ENCODE measurements at regions not wholly inside any gene's neighbourhood (a gene's known extent, or its start where the extent isn't known, plus 50 kb on each side); places are given as distances from the start of the nearest gene placed in this dataset.

DNA sequence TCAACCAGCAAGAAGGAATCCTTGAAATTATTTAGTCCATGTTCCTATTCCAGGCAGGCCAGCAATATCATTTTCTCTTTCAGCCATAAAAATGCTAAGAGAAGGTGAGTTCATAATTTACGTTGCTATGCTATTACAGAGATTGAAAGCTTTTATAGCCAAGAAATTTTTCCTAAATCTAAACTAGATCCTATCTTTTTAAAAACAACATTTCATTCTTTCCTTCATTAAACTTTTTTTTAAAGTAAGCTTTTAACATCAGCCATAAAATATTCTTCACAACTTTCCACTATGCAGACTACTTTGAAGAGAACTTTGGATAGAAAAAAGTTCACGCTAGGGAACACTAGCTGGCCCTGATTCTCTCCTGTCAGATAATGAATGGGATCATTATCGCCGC is 159.8 kb downstream of the RPS12 start:
- DNase-seq (ENCODE audit: low spot score): no peak

DNA sequence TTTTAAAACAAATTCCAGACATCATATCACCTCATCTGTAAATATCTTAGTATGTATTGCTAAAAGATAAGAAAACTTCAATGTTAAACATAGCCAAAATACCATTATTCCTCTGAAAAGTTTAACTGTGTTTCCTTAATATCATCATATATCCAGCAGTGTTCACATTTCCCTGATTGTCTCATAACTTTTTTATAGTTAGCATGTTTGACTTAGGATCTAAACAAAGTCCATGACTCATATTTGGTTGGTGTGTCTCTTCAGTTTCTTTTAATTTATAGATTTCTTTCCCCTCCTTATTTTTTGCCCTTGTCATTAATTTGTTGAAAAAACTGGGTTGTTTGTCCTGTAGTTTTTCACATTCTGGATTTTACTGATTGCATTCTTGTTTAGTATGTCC is 163.0 kb downstream of the RPS12 start:
- no peak for DNase-seq (ENCODE audit: low spot score)

DNA sequence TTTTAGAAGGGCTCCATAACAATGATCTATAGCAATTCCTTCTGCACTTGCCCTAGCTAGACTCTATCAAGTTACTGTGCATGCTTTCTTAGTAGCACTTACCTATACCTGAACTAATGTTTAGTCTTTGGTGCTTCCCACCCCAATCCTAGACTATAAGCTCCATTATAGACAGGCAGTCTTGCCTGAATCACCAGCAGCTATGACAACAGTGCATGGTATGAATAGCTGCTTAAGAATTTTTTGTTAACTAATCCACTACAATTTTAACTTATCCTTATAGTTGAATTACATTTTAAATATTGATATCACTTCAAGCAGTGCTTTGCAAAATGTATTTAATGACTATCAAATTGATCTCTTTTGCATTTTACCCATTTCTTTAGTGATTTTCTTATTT is 164.3 kb downstream of the RPS12 start:
- DNase-seq (ENCODE audit: low spot score): no peak

DNA sequence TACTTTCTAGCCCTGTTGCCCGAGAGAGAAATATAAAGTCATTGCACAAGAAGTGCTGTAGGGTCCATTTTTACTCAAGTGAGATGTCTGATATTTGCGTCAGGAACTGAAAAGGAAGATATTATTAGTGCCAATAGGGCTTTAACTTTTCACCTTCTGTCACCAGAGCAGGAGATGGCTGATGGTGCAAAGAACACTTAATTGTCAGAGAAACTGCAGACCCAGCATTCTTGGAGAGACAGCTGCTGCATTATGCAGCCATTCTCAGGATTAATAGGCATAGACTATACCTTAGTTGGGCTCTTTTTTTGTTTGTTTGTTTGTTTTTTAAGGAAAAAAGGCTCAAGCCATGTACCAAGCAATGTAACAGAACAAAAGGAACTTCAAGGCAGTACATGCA is 179.4 kb downstream of the RPS12 start:
- DNase-seq (ENCODE audit: low spot score): no peak

DNA sequence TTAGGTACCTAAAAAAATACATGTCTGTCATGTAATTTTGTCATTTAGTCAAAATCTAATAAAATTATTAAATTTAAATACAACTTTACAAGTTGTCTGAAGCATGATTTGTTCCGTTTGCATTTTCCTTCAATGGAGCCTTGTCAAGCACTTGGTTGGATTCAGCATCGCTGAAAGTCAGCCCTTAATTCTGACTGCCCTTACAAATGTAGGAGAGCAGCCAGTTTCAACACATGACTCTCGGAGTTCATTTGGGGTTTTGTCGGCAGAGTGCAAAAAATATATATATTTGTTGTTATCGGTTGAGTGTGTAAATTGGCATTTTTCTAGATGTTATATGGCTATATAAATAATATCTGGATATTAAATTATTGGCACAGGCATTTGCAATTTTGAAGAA is 180.6 kb downstream of the RPS12 start:
- no peak for DNase-seq (ENCODE audit: low spot score)

DNA sequence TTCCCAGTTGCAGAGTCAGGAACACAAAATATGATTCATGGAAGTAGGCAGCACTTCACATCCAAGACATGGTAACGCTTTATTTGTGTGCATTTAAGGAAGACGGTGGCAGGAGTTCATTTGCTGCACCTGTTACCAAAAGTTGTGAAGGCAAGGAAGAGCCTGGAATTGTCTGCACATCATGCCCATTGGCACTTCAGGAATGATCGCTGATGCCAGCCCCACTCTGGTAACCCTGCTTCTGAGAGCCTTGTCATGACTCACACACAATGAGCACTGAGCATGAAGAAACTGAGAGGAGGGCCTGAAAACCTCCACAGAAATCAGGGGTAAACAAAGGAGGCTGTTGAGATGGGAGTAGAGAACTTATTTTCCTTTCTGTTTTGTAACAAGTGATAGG is 181.1 kb downstream of the RPS12 start:
- no peak for DNase-seq (ENCODE audit: low spot score)

DNA sequence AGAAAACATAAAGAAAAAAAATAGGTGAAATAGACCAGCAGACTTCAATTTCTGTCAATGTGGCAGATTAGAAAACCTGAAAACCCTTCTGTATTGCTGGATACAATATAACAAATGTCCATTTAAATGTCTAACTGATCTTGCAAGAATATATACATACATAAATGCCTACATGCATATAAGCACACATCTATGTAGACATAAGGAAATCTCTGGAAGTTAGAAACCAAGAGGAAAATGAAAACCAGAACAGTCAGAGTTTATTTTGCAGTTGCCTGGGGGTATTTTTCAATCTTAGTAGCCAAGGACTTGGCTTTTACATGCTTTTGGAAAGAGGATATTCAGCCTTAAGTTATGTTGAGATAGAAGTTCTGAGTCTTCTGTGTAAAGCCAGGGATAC is 184.0 kb downstream of the RPS12 start:
- no peak for DNase-seq (ENCODE audit: low spot score)

DNA sequence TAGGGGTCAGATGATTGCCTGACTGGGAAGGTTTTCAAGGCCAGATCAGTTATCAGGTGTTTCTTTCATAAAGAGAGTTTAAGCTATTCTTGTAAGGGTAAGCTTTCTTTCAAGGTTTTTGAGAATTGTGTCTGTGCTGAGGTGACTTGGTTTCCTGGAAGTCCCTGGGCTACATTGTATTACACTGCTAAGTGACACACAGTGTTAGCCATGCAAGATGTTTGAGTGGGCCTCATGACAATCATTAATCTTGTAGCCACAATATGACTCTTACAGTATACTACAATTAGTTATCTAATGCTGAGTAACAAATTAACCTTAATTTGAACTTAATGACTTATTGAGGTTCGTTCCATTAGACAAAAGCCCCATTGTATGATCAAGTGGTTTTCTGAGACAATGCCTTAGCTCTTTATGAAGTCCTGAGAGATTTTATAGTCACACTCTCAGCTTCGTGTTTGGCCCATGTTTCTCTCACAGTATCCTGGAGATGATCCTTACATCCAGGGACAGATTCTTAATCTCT is 186.7 kb downstream of the RPS12 start:
- no peak for DNase-seq (ENCODE audit: low spot score)

DNA sequence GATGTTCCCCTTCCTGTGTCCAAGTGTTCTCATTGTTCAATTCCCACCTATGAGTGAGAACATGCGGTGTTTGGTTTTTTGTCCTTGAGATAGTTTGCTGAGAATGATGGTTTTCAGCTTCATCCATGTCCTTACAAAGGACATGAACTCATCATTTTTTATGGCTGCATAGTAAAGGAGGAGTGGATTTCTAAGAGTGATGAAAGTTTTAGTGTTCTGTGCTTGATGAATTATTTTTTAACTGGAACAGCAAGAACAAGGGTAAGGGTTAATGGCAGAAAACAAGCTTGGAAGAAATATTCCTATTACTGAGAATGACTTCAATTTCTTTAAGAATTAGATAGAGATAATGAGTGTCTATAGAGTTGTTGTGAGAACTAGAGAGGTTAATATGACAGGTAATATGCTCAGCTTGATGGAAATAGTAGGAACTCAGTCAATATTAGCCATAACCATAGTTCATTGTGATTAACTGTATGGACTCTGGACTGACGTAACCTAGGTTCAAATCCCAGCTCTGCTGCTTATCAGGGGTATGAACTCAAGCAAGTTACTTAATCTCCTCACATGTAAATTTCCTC is 190.0 kb downstream of the RPS12 start:
- no peak for DNase-seq (ENCODE audit: low spot score)

DNA sequence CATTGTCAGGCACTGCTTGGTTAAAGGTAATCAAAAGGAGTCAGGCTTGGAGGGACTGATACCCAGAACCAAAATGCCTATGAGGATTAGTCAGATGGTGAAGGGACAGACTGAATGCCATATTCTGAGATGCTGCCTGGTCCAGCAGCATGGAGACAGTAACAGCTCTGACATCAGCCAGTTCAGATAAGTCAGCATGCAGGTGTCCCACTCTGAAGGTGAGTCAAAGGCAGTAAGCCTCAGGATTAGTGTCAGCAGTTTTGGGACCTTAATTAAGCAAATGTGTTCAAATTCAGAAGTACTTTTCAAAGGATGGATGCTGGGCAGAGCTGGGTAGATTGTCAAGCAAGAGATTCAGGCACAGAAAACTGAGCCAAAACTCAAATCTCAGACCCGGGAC is 198.4 kb downstream of the RPS12 start:
- no peak for DNase-seq (ENCODE audit: low spot score)

DNA sequence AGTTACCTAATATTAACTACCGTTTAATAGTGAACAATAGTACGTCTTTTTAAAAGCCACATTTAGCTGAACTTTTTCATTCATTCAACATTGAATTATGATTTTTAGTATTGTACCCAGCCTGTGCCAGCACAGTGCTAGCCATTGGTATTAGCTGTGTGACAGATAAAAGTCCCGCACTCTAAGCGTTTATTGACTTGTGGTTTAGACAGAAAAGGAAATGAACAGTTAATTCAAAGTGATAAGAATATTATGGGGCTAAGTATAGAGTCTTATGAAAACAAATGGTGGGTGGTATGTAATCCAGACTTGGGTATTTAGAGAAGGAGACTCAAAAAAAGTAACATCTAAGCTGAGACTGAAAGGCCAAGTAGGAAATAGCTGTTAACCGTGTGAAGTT is 202.3 kb downstream of the RPS12 start:
- no peak for DNase-seq (ENCODE audit: low spot score)

DNA sequence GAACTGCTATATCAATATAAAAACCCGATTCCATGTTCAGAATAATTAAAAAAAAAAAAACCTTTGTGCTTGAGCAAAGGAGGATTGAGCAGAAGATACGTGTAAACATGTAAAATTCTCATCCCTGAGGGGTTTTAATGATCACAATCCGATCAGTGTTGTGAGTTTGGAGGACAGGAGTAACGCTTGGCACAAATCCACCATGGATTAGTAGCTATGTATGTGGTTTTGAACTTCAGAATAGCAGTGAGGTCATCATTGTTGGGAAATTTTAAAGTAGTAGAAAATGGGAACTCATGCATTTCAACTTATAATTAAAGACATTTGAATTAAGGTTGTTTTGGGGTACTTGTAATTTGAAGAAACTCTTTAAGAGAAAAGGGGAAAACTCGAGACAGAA is 203.2 kb downstream of the RPS12 start:
- DNase-seq (ENCODE audit: low spot score): no peak

DNA sequence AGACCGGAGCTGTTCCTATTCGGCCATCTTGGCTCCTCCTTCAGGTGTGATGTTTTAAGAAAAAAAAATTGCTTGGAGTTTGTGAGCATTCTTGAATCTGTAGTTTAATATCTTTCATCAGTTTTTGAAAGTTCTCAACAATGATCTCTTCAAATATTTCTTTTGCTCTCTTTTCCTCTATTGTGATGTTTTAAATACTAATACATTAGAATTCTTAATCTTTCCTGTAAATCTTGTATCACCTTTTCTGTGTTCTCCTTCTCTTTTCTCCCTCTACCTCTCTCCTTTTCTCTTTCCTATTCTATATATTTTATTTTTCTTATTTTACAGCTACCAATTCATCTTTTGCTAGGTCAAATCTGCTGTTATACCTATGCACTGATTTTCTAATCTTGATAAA is 212.3 kb downstream of the RPS12 start:
- DNase-seq (ENCODE audit: low spot score): no peak

DNA sequence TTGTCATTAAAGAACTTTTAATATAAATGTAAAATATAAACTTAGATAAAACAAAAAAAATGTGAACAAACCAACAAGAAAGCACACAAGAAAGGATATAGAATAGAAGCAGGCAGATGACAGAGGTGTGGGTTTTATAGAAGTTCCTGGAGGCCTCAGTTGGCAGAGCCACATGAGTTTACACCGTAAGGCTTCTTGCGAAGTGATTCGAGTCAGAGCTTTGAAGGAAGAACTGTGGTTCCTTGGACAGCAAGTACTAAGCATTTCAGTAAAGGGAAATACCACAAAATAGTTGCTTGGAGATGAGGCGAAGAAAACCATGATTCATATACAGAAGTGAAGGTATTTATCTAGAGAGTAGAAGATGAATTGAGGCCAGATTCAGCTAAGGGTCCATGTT is 207.9 kb upstream of the EYA4 start:
- DNase-seq (ENCODE audit: low spot score): no peak

DNA sequence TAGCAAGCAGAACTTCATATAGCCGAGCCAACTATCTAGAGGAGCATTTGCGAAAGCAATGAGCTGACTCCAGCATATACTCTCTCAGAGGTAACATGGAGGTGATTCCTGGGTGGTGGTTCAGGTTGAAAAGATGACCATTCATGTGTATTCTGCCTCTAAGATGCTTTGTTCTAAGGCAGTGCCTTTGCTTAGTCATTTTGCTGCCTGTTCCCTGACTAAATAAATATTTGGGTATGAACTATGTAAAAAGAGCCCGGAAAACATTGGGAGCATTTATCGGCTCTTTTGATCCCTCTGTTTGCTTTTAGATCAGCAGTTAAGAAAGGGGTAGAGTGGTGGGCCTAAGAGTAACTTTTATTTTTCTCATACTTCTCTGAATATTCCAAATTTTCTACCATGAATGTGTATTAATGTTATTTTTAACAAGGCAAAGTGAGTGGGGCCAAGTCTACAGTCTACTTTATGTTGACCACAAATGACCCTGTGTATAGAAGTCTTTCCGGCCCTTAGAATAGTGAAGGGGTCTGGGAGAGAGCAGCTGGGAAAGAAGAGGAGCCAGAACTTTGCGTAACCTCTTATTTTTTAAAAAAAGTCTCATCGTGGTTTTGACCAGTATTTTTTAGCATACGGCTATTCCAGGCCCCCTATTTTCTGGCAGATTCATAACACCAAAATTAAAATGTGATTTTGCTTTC is 206.5 kb upstream of the EYA4 start:
- DNase-seq (ENCODE audit: low spot score): no peak

DNA sequence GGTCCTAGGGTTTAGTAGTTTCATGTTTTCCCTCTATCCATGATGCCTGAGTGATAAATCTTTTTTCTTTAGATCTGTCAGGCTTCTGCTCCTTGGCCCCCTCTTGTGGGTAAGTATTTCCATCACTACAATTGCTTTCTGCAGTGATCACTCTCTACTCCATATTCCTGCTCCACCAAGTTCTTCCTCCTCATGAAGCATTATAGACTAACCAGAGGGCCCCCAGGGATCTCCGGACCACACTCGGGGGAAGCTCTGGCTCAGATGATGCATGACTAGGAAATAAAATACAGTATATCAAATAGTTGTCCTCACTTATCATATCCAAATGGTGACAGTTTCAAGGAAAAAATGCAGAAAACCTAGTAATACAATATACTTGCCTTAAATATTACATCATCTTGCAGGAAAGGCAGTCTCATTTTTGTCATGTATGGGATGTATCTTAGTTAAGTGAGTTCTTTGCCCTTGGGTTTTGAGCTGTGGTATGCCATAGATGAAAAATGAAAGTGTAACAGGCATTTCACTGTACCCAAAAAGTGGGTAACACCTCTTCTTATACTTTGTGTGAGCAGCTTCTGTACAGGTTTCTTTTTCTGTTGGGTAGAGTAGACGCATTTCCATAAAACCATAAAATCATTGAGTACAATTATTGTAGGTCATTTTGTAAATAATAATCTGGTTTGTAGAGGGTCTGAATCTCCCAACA is 200.9 kb upstream of the EYA4 start:
- peak; percentile 8 for DNase-seq (ENCODE audit: low spot score)

DNA sequence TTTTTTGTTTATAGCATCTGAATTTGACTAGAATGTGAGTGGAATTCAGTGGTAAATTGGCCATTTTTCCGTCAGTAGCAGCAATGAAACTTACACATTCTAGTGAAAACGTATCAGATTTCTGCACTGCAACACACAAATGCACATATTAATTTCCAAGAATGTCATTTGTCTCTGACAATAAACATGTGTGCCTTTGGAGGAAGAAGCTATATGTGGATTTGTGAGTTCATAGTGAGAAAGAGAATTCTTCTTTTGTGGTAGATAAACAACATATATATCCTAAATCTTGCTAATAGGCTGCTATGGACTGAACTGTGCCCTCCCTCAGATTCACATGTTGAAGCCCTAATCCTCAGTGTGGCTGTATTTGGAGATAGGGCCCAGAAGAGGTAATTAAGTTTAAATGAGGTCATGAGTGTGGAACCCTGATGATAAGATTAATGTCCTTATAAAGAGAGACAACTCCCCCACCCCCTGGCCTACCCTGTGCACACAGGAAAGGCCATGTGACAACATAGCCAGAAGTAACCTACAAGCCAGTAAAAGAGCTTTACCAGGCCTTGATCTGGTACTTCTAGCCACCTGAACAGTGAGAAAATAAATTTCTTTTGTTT is 200.2 kb upstream of the EYA4 start:
- no peak for DNase-seq (ENCODE audit: low spot score)

DNA sequence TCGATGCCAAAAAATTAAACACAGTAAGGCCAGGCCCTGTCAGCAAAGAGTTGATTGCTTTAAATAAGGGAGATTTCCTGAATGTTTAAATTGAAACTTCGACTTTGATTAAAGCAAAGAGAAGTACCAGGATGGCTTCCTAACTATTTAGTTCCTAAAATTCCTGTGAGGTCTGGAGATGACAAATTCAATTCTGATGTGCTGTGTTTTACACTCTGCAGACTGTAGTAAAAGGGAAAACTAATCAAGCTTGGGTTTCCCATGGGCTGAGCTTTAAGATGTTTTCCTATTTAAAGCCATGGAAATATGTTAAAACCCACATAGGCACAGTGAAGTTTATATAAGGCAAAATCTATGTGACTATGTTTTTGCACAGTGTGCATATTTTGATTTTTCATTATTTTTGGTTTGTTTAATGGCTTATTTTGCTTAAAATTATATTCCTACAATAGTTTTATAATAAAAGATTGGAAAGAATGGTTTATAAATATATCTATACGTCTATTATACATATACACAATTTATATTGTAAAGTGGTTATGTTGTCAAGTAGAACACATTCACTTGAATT is 198.5 kb upstream of the EYA4 start:
- no peak for DNase-seq (ENCODE audit: low spot score)

DNA sequence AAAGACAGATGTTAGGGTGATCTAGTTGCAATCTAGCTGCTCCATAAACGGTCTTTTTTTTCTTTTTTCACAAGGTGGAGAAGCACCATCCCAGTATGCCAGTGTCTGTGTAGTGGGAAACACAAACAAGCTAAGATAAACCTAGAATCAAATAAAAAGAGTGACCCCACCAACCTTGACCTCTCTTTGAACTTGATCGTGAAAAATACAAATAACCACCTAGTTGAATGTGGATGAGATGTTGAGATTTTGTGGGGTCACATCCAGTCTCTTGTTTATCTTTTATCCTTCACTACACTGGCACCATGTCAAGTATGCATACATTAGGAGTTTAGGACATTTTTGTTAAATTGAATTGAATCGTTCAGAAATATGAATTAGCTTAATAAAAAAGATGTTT is 194.6 kb upstream of the EYA4 start:
- DNase-seq (ENCODE audit: low spot score): no peak

DNA sequence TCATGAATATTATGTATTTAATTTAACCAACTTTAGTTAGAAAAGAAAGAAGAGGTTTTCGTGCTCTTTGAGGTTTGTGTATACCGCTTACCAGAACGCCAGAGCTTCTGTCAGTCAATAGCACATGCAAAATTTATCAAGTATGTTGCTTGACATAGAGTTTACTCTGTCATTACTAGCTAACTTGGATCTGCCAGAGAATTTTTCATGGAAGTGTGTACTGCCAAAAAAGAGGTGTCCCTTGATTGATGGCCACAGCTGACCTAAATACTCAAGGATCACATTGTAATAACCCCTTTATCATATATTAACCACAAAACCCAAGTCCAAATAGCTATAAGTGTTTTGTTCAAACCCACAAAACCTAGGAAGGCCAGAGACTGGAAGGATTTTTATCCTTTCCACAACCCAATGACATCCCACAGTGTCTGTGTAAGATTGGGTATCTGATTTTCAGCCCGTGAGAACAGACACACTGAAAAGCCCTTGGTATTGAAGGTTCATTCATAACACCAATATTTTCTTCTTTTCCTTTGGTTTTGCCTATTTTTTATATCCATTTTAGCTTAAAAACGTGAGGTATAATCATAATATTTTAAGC is 194.0 kb upstream of the EYA4 start:
- DNase-seq (ENCODE audit: low spot score): no peak

DNA sequence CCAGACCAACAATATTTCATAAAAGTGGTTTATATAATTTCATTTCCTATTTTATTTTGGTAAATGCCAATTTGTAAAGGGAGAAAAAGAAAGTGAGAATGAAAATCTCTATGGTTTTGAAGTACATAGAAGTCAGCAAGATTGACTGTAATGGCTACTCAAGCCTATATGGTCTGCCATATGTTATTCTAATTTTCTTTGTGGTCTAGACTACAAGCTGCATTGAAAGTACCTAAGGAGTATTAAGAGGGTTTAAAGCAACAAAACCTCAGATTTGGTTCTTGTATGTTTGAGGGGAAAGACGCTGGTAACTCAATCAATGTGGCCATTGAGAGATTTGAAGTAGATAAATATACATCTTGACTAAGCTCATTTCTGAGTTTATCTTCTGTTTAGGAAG is 193.5 kb upstream of the EYA4 start:
- DNase-seq (ENCODE audit: low spot score): no peak

DNA sequence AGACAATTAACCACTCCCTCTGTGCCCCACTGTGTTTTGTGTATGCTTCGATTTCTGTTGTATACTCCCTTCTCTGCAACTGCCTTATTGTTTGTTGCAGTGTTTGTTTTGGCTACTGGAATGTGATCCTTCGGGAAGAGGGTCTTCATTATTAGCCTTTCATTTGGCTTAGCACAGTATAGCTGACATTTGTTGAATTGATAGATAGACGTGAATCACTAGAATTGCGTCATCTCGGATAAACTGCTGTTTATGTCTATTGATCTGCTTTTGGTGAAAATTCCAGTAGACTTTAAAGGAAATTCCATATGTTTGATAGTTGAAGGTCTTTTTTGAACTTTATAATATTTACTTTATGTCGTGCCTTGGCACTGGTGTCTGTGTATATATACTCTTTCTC is 189.9 kb upstream of the EYA4 start:
- DNase-seq (ENCODE audit: low spot score): no peak
